GM18507 (cell line): ENCODE measurements at regions not wholly inside any gene's neighbourhood (a gene's known extent, or its start where the extent isn't known, plus 50 kb on each side); places are given as distances from the start of the nearest gene placed in this dataset.
"Not testable (repeated sequence)": the region's sequence is repeated elsewhere in the genome, so short reads cannot be mapped to it uniquely, and the experiment has no call there.

Experiments
- DNase-seq: peaks from one replicate; pipeline ENCODE4 v3.0.0; 2011; ENCODE audit warnings: low read depth; ENCODE audit not compliant: insufficient read length; ENCODE audit errors: extremely low spot score
- FAIRE-seq: peaks from 2 replicates; lab custom pipeline; 2011; peaks lifted over from hg19 to GRCh38; lab: Jason Lieb, UNC

- FAIRE-seq = no peak
- no peak for DNase-seq
These were observed 273.0 kb downstream of the SLC7A11 start for GRCh38 chr4:137968956-137969678.

GRCh38 chr4:137967480-137968190 lies 274.5 kb downstream of the SLC7A11 start:
- FAIRE-seq (no peak), DNase-seq (no peak)

GRCh38 chr4:137966504-137966903 lies 275.6 kb downstream of the SLC7A11 start:
- FAIRE-seq = no peak

GRCh38 chr4:137961051-137961438 lies 281.1 kb downstream of the SLC7A11 start:
- DNase-seq = no peak
- FAIRE-seq = no peak

More at GRCh38 chr4:137966504-137966903, 275.6 kb downstream of the SLC7A11 start:
- DNase-seq = no peak

- DNase-seq = no peak
- FAIRE-seq = no peak
These were observed 281.6 kb downstream of the SLC7A11 start for GRCh38 chr4:137960371-137961050.

GRCh38 chr4:137957806-137958205 lies 284.3 kb downstream of the SLC7A11 start:
- no peak for FAIRE-seq
- DNase-seq = no peak

- no peak for DNase-seq
- no peak for FAIRE-seq
These were observed 285.9 kb downstream of the SLC7A11 start for GRCh38 chr4:137956256-137956655.

- no peak for DNase-seq
- no peak for FAIRE-seq
These were observed 286.6 kb downstream of the SLC7A11 start for GRCh38 chr4:137955595-137955994.

- FAIRE-seq (no peak), DNase-seq (no peak)
These were observed 290.0 kb downstream of the SLC7A11 start for GRCh38 chr4:137952116-137952515.

GRCh38 chr4:137950286-137950685 lies 291.9 kb downstream of the SLC7A11 start:
- FAIRE-seq (no peak), DNase-seq (no peak)

GRCh38 chr4:137949746-137950145 lies 292.4 kb downstream of the SLC7A11 start:
- DNase-seq (no peak), FAIRE-seq (no peak)

GRCh38 chr4:137946453-137947174 lies 295.5 kb downstream of the SLC7A11 start:
- no peak for FAIRE-seq
- no peak for DNase-seq

GRCh38 chr4:137942815-137943214 lies 299.3 kb downstream of the SLC7A11 start:
- not testable (repeated sequence) for FAIRE-seq, DNase-seq

GRCh38 chr4:137942015-137942515 lies 300.1 kb downstream of the SLC7A11 start:
- DNase-seq, FAIRE-seq: not testable (repeated sequence)

- DNase-seq (no peak), FAIRE-seq (no peak)
These were observed 307.2 kb downstream of the SLC7A11 start for GRCh38 chr4:137934911-137935310.

- DNase-seq (no peak), FAIRE-seq (no peak)
These were observed 308.1 kb downstream of the SLC7A11 start for GRCh38 chr4:137934046-137934445.

- no peak for DNase-seq
- FAIRE-seq = no peak
These were observed 314.2 kb downstream of the SLC7A11 start for GRCh38 chr4:137927972-137928371.

GRCh38 chr4:137923494-137923893 lies 318.7 kb downstream of the SLC7A11 start:
- no peak for DNase-seq
- FAIRE-seq = no peak

- DNase-seq (no peak), FAIRE-seq (no peak)
These were observed 319.4 kb downstream of the SLC7A11 start for GRCh38 chr4:137922721-137923120.
